GM19438 (cell line): ENCODE measurements at regions not wholly inside any gene's neighbourhood (a gene's known extent, or its start where the extent isn't known, plus 50 kb on each side); places are given as distances from the start of the nearest gene placed in this dataset.
"Not testable (repeated sequence)": the region's sequence is repeated elsewhere in the genome, so short reads cannot be mapped to it uniquely, and the experiment has no call there.

Source experiments
- ATAC-seq: cut with Tn5 transposase; IDR thresholded peaks from one replicate; pipeline ENCODE4 v1.9.1; 2021; ENCODE audit warnings: low read depth; ENCODE audit not compliant: unreplicated experiment

- no peak for ATAC-seq
Observed at GRCh38 chr13:64088491-64088890, 2672.8 kb upstream of the PCDH20 start.

DNA sequence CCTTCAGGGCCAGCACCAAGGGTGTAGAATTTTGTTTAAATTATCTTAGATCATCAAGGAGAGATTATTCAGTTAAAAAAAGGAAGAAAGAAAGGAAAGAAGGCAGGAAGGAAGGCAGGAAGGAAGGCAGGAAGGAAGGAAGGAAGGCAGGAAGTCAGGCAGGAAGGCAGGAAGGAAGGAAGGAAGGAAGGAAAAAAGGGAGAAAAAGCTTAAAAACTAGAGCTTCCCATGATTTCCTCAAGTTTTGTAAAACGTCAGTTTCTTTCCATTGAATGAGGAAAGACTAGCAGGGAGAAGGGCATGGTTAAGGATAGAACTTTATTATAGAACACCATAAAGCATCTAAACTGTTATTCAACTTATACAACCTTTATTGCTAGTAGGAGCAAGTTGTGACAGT is 2672.0 kb upstream of the PCDH20 start:
- ATAC-seq, result no peak

- no peak for ATAC-seq
Observed at GRCh38 chr13:64083811-64084210, 2668.2 kb upstream of the PCDH20 start.

GRCh38 chr13:64083396-64083795 is 2667.7 kb upstream of the PCDH20 start:
- no peak for ATAC-seq

DNA sequence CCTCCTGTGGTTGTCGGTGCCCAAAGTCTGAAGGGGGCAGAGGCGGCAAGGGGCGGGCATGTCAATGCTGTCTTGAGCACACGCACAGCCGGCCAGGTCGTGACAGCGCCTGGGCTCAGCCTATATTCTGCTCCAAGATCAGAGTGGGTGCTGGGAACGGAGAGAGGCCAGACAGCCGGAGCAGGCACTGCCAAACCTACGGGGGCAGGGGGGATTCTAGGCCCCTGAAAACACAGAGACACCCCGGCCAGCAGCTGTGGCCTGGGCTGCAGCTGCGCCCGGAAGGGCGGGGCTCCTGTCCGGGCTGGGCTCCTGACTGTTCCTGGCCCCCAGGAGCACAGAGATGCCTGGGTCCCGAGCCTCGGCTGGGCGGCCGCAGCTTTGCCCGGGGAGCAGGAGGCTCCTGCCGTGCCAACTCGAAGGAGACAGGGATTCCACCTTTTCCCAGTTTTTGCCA is 2662.9 kb upstream of the PCDH20 start:
- no peak for ATAC-seq

DNA sequence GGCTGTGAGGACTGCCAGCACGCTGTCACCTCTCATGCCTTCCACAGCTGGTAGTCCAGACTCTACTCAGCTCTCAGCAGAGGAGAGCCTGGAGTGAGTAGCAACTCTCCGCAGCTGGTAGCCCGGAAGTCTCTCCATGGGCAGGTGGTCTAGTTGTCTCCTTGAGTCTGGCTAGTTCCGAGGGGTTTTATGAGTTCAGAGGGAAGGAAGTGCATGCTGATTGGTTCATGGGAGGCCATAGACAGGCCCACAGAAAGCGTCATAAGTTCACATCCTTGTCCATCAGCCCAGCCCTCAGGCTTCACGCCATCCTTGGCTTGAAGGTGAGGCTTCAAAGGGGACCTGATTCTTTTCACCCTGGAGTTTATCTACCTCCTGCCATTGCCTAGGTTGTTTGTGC is 2662.4 kb upstream of the PCDH20 start:
- no peak for ATAC-seq

DNA sequence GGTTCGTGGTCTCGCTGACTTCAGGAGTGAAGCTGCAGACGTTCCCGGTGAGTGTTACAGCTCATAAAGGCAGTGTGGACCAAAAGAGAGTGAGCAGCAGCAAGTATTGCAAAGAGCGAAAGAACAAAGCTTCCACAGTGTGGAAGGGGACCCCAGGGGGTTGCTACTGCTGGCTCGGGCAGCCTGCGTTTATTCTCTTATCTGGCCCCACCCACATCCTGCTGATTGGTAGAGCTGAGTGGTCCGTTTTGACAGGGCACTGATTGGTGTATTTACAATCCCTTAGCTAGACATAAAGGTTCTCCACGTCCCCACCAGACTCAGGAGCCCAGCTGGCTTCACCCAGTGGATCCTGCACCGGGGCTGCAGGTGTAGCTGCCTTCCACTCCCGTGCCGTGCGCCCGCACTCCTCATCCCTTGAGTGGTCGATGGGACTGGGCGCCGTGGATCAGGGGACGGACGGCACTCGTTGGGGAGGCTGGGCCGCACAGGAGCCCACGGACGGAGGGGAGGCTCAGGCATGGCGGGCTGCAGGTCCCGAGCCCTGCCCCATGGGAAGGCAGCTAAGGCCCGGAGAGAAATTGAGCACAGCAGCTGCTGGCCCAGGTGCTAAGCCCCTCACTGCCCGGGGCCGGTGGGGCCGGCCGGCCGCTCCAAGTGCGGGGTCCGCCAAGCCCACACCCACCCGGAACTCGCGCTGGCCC is 2661.6 kb upstream of the PCDH20 start:
- ATAC-seq, result not testable (repeated sequence)

- ATAC-seq, result no peak
Observed at GRCh38 chr13:64075543-64076271, 2660.1 kb upstream of the PCDH20 start.

DNA sequence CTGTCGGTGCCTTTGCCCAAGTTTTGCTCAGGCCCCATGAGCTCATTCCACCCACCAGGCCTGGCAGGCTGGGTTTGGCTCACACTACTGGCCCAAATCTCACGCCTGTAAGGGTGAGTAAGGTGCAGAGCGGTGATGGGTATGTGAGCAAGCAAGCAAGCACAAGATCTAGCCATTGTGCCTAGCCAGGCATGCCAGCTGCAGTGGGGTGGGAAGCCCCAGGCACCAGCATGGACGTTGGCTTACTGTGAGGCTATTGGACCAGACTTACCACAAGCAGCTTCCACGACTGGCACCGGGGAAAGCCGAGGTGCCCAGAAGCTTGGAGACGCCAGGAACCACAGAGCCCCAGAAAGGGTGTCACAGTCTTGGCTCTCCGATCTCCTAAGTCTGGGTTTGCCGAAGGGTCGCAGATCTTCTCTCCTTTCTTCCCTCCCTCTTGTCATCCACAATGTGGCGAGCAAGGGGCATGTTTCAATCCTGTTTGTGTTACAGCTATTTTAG is 2659.4 kb upstream of the PCDH20 start:
- ATAC-seq, result no peak

- ATAC-seq, result no peak
Observed at GRCh38 chr13:64073203-64073602, 2657.6 kb upstream of the PCDH20 start.

DNA sequence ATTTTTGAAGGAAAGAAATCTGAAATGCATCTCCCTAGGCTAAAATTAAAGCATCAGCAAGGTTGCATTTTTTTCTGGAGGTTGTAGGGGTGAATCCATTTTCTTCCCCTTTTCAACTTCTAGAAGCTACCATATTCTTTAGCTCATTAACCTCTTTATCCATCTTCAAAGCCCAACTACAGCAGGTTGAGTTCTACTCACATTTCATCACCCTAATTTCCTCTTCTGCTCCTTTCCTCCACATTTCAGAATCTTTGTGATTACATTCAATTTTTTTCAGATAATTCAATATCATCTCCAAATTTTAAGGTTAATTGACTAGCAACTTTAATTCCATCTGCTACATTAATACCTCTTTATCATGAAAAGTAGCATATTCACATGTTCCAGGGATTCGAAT is 2655.7 kb upstream of the PCDH20 start:
- no peak for ATAC-seq

DNA sequence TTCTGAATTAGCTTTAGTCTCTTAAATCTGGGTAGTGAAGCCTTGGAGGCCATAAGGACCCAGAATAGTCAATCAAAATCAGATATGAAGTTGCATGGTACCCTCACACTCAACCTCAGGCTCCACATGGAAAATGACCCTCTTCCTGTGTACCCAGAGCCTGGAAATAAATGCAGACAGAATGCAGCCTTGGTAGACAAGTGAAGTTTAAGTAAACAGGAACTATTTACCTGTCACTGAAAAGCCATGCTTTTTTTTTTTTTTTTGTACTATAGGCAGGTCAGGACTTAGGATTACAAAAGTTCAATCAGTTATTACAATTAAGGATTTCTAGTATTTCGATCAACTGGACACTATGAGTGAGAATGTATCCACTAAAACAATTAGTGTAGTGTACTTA is 2654.2 kb upstream of the PCDH20 start:
- no peak for ATAC-seq

GRCh38 chr13:64066711-64067110 is 2651.1 kb upstream of the PCDH20 start:
- ATAC-seq, result no peak

GRCh38 chr13:64061649-64062048 is 2646.0 kb upstream of the PCDH20 start:
- no peak for ATAC-seq

DNA sequence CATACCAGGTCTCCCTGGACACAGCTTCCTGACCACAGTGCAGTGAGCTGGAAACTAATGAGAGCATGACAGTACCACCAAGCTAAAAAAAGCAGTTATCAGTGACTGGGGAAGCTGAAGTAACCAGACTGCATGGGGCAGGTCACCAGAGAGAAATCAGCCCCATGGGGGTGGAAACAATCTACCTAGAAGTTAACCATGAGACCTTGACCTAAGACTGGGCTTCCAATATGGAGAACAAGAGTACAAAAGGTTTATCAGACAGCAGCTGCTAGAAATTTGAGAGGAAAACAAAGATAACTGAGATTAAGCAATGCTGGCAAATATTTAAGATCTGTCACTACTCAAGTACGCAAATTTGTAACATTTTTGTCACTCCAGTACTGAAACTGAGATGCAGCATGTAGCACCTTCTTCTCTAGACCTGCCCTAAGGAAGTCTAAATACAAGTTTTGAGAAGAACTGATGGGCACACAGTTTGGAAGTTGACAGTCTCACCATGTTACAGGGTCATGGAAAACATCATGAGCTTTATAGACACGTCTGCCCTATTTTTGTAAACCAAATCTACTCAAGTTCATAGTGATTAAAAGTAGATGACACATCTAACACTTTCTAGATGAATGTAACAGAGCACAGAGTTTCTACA is 2641.8 kb upstream of the PCDH20 start:
- ATAC-seq, result no peak

- no peak for ATAC-seq
Observed at GRCh38 chr13:64054321-64054720, 2638.7 kb upstream of the PCDH20 start.

DNA sequence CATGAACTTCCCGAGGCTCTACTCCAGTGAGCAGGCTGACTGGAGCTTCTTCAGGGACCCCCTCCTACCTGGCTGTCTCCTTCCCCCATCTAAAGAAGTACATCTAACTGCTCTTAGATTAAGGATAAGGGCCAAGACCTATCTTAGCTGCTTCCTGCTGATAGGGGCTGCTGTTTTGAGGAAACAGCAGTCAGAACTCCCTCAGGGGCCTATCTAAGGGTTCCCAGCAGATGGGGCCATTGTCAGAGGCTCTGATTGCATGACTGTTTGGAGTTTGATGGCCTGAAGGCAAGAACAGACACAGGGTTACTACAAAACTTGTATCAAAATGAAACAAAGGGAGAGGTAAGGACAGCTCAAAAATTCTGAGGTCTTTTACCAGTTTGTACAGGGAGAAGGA is 2636.9 kb upstream of the PCDH20 start:
- ATAC-seq, result no peak

DNA sequence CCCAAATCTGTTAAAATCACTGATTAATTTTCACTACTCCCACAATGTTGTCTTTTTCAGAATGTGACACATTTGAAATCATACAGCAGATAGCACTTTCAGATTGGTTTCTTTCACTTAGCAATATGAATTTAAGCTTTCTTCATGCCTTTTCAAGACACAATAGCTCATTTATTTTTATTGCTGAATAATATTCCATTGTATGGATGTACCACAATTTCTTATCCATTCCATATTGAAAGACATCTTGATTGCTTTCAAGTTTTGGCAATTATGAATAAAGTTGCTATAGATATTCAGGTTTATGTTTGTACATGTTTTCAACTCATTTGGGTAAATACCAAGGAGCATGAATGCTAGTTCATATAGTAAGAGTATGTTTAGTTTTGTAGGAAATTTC is 2635.6 kb upstream of the PCDH20 start:
- no peak for ATAC-seq

DNA sequence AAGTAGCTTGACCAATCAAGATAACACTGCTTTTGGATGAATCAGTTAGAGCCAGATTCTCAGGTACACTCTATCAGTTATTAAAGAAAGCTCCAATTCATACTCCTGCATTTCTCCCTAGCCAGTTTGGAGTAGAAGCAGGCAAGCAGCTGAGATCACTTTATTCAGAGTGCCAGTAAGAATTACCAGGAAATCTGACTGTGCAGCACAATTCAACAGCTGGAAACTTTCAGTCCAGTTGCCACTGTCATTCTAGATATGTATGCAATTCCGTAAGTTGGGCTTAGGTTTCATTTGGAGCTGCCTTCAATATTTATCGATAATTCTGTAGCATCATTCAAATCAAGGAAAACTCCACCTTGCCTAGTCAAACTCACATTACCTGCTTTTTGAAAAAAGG is 2625.6 kb upstream of the PCDH20 start:
- no peak for ATAC-seq

- ATAC-seq, result no peak
Observed at GRCh38 chr13:64033921-64034320, 2618.3 kb upstream of the PCDH20 start.

DNA sequence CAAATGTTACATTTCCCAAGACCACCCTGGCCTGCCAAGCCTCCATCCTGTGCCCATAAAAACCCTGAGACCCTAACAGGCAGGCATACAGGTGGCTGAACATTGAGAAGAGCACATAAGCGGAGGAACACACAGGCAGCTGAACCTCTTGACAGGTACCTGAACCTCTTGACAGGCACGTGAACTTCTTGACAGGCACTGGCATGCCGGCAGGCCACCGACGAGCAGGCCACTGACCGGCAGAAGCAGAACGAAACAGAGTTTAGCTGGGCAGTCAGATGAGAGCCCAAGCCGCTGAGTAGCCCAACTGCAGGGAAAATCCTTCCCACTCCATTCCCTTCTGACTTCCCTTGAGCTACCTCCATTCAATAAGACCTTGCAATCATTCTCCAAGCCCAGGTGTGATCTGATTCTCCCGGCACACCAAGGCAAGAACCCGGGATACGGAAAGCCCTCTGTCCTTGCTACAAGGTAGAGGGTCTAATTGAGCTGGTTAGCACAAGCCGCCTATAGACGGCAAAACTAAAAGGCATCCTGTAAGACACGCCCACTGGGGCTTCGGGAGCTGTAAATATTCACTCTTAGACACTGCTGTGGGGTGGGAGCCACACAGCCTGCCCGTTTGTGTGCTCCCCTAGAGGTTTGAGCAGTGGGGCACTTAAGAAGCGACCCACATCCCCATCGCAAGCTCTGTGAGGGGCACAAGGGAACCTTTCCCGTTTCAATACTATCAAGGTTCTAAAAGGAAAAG is 2613.9 kb upstream of the PCDH20 start:
- no peak for ATAC-seq
